ENCODE measurements at regions not wholly inside any gene's neighbourhood (a gene's known extent, or its start where the extent isn't known, plus 50 kb on each side); places are given as distances from the start of the nearest gene placed in this dataset.

DNA sequence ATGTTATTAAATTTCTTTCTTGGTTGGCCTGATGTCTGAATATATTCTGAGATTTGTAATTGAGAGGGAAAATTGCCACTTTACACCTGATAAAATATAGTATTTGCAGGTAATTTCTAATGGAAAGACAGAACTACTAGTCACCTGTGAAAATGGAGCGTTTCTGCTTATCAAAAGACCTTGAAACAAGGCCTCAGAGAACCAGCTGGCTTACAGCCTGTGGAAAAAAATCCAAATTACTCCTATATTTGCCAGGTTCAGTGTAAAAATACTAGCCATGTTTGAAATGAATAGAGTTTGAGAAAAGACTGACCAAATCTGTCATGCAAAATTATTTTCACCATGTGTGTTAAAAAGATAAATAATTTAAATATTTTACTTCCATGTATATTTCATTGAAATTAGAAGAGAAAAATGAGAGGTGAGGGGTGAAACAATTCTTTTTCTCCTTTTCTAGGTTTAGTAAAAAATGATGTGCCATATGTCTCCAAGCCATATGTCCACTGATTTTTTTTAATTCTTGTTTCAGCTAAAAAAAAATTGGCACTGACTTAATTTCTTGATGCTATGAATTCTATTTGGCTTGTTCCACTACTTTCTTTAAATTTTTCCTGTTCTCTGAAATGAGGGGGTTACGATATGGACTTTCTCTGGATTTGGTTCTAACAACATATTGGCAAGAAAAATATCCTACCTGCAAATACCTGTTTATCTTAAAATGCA lies 464.9 kb downstream of the GRXCR1 start:
- DNase-seq, result no peak
- Histone ChIP-seq H3K27ac (no peak overlapping the region), H3K27me3 (replicated peaks in 1 of 7) (no peaks in the 10 kb centered on the region), H3K9me3 (no peaks in the 10 kb centered on the region), H3K4me3 (no peak overlapping the region), H3K36me3 (no peaks in the 10 kb centered on the region), H3K4me1 (no peaks in the 10 kb centered on the region)
- intact Hi-C loops (cut with DNase I; ENCODE audit: low total_unique reads), result no loop called here
- WGBS, 5 donors, result 57 to 80% (median 73%) methylated on average over 2 of the region's 2 CpGs
- TF ChIP-seq, protein P1, sequence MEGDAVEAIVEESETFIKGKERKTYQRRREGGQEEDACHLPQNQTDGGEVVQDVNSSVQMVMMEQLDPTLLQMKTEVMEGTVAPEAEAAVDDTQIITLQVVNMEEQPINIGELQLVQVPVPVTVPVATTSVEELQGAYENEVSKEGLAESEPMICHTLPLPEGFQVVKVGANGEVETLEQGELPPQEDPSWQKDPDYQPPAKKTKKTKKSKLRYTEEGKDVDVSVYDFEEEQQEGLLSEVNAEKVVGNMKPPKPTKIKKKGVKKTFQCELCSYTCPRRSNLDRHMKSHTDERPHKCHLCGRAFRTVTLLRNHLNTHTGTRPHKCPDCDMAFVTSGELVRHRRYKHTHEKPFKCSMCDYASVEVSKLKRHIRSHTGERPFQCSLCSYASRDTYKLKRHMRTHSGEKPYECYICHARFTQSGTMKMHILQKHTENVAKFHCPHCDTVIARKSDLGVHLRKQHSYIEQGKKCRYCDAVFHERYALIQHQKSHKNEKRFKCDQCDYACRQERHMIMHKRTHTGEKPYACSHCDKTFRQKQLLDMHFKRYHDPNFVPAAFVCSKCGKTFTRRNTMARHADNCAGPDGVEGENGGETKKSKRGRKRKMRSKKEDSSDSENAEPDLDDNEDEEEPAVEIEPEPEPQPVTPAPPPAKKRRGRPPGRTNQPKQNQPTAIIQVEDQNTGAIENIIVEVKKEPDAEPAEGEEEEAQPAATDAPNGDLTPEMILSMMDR (IDR thresholded peaks at IDR 0.05 in 8 of 11, conservative IDR thresholded peaks at IDR 0.05 in 3 of 11), result no peak
- TF ChIP-seq POLR2AphosphoS5 (IDR thresholded peaks at IDR 0.05) (no peak), POLR2A (IDR thresholded peaks at IDR 0.05) (no peak)

DNA sequence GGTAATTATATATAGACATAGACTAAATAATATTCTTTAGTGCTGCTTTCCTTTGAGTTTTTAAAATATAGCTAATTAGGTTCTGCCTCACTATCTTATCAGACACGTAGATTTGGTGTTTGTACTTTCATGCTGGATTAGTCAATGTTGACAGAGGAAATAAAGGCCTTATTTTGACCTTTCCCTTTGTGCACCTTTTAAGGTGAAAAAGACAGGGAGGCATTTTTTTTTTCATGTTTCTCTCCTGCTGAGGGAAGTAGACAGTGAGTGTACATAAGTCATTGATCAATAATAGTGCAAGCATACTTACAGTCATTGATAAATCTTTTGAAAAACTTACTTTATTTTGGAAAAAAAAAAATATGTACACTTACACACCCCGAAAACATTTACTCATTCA lies 467.8 kb downstream of the GRXCR1 start:
- DNase-seq, result no peak
- Histone ChIP-seq H3K9me3 (no peaks in the 10 kb centered on the region), H3K27me3 (replicated peaks in 1 of 7) (no peaks in the 10 kb centered on the region), H3K27ac (no peak overlapping the region), H3K36me3 (no peaks in the 10 kb centered on the region), H3K4me3 (no peak overlapping the region), H3K4me1 (no peaks in the 10 kb centered on the region)
- intact Hi-C loops (cut with DNase I; ENCODE audit: low total_unique reads), result no loop called here
- WGBS, 5 donors, result 64 to 82% (median 80%) methylated on average over 2 of the region's 2 CpGs
- TF ChIP-seq, protein P1 (IDR thresholded peaks at IDR 0.05 in 8 of 11, conservative IDR thresholded peaks at IDR 0.05 in 3 of 11), result no peak
- TF ChIP-seq POLR2AphosphoS5 (IDR thresholded peaks at IDR 0.05) (no peak), POLR2A (IDR thresholded peaks at IDR 0.05) (no peak)

DNA sequence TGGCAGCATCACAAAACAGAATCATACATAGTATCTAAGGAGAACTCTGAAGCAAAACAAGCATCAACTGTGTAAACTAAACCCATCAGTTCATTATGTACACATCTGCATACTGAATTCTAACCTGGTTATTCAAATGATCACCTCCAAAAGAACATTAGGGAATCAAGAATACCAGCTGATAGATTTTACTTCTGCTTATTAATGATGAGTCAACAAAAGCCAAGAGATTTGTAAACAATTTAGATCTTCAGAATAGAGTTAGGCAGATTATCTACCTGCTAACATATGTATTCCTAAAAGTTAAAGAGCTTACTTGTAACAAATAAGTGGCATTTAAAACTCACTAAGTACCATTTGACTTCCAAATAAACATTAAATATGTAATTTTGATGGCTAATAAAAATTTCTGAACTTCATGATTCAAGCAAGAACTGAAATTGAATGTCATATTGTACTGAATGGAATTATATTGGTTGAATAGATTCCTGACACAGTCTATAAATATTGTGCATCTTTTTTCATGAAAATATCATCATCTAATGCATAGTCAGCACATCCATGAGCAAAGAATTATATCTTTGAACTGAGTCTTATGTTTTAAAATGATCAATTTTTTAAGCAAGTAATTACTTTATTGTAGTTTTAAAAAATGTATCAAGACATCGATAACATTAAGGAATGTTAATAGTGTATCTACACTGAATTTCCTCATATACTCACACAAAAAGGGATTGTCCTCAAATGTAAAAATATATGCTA lies 470.5 kb downstream of the GRXCR1 start:
- H3K27ac ChIP-seq, result no peak overlapping the region
- no peak overlapping the region for H3K4me3 ChIP-seq
- DNase-seq, result no peak
- H3K9me3 ChIP-seq, result no peaks in the 10 kb centered on the region
- H3K4me1 ChIP-seq, result no peaks in the 10 kb centered on the region
- 92 to 100% (median 96%) methylated on average over 1 of the region's 1 CpG for WGBS, 5 donors
- intact Hi-C loops (cut with DNase I; ENCODE audit: low total_unique reads), result no loop called here
- H3K27me3 ChIP-seq (replicated peaks in 1 of 7), result no peaks in the 10 kb centered on the region
- H3K36me3 ChIP-seq, result no peaks in the 10 kb centered on the region
- TF ChIP-seq POLR2A (IDR thresholded peaks at IDR 0.05), result no peak
- TF ChIP-seq POLR2AphosphoS5 (IDR thresholded peaks at IDR 0.05), result no peak
- TF ChIP-seq, protein P1 (IDR thresholded peaks at IDR 0.05 in 8 of 11, conservative IDR thresholded peaks at IDR 0.05 in 3 of 11), result no peak

DNA sequence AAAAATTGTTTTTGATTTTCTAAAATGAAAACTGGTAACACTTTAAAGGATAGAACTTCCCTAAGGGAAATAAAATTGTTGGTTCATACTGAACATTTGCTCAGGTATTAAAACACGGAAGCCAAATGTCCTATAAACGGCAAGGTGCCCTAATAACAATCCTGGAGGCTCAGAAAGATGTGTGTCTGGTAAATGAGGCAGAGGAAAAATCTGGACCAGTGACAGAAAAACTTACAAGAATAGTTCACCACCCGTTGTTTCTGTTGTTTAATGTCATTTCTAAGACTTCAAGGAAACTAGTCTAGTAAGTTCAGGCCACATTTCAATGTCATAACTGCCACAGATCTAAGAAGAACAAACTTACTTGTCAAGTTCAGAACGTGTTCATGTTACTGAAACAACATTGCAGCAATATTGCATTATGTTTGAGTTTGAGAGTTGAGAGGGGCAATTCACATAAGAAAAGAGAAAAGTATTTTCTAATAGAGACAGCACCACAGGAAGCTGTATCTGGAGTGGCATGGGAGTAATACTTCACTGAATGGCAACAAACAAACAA lies 476.6 kb downstream of the GRXCR1 start:
- Histone ChIP-seq H3K27ac (no peak overlapping the region), H3K9me3 (no peaks in the 10 kb centered on the region), H3K4me1 (no peaks in the 10 kb centered on the region), H3K27me3 (replicated peaks in 1 of 7) (no peaks in the 10 kb centered on the region), H3K36me3 (no peaks in the 10 kb centered on the region), H3K4me3 (no peak overlapping the region)
- no peak for DNase-seq
- TF ChIP-seq POLR2A (IDR thresholded peaks at IDR 0.05) (no peak), POLR2AphosphoS5 (IDR thresholded peaks at IDR 0.05) (no peak)
- TF ChIP-seq, protein P1 (IDR thresholded peaks at IDR 0.05 in 8 of 11, conservative IDR thresholded peaks at IDR 0.05 in 3 of 11), result no peak
- 65 to 74% (median 66%) methylated on average over 4 of the region's 4 CpGs for WGBS, 5 donors
- intact Hi-C loops (cut with DNase I; ENCODE audit: low total_unique reads), result no loop called here
